ENCODE measurements at regions not wholly inside any gene's neighbourhood (a gene's known extent, or its start where the extent isn't known, plus 50 kb on each side); places are given as distances from the start of the nearest gene placed in this dataset.

GRCh38 chrX:103151799-103152198 lies 58.9 kb upstream of the NXF3 start:
- H2AFZ ChIP-seq (ENCODE audit: low read length): no peak overlapping the region
- FAIRE-seq: no peak
- intact Hi-C loops (cut with micrococcal nuclease; ENCODE audit: unreplicated experiment) (no loop called here), in situ Hi-C loops (cut with HindIII; ENCODE audit: extremely low pct_ligation_motif_present, low pct_unique_long_range_greater_than_20kb) (loop anchor here (10.0 kb wide), 1 partner anchor 197 kb away; no protein-coding TSS in a partner anchor)
- no peaks in the 10 kb centered on the region for H4K20me1 ChIP-seq (ENCODE audit: insufficient read depth, low read length)
- H3K4me3 ChIP-seq (replicated peaks in 1 of 3; ENCODE audit: insufficient read depth in 1 of 3, low read depth in 2 of 3, low read length in 3 of 3): no peak overlapping the region
- no peak for ATAC-seq
- 0% methylated on average over 2 of the region's 3 CpGs for WGBS (ENCODE audit: low lambda C conversion rate)
- H3K36me3 ChIP-seq (replicated peaks in 1 of 2; ENCODE audit: control insufficient read depth in 1 of 2, insufficient read depth in 2 of 2, low read length in 2 of 2): no peaks in the 10 kb centered on the region
- no peak for DNase-seq (ENCODE audit: low spot score)
- H3K4me1 ChIP-seq (ENCODE audit: insufficient read depth, low read length): peaks cover 10% of the 10 kb centered on the region; the same call in 1 of the 2 replicates
- no peaks in the 10 kb centered on the region for H3K27me3 ChIP-seq (ENCODE audit: control insufficient read depth in 1 of 2, insufficient read depth in 2 of 2, low read length in 2 of 2)
- ChIA-PET CTCF (ENCODE audit: low intra/inter-chr PET ratio, low total read pairs) (no interaction called here), POLR2A (no interaction called here)
- no peaks in the 10 kb centered on the region for H3K79me2 ChIP-seq (ENCODE audit: insufficient read depth, low read length)
- no peaks in the 10 kb centered on the region for H3K9me3 ChIP-seq (ENCODE audit: low read length)
- no peak overlapping the region for H3K4me2 ChIP-seq (ENCODE audit: low read depth, low read length)
- no peak overlapping the region for H3K27ac ChIP-seq (ENCODE audit: extremely low read length, insufficient read depth, low read length)
- no TSS peak for BruUV-seq (replicated peaks)
- H3K9ac ChIP-seq (ENCODE audit: insufficient read depth, low read depth, low read length): no peak overlapping the region
- TF ChIP-seq ZMAT3 (CRISPR knock-in tag; conservative IDR thresholded peaks at IDR 0.05): no peak
- no peak for TF ChIP-seq TGIF2 (CRISPR knock-in tag; IDR thresholded peaks at IDR 0.05)
- no peak for TF ChIP-seq SNAPC4 (CRISPR knock-in tag; IDR thresholded peaks at IDR 0.05)
- TF ChIP-seq ZNF230 (CRISPR knock-in tag; IDR thresholded peaks at IDR 0.05): no peak
- no peak for TF ChIP-seq ZNF44 (CRISPR knock-in tag; IDR thresholded peaks at IDR 0.05)
- TF ChIP-seq ZNF674 (CRISPR knock-in tag; IDR thresholded peaks at IDR 0.05; ENCODE audit: low read depth): no peak
- TF ChIP-seq ZNF816 (CRISPR knock-in tag; IDR thresholded peaks at IDR 0.05; ENCODE audit: borderline replicate concordance): no peak
- no peak for TF ChIP-seq USF2 (IDR thresholded peaks at IDR 0.05; ENCODE audit: low read depth, low read length)
- no peak for TF ChIP-seq USF2 (CRISPR knock-in tag; IDR thresholded peaks at IDR 0.05; ENCODE audit: borderline replicate concordance)
- TF ChIP-seq SMYD3 (CRISPR knock-in tag; IDR thresholded peaks at IDR 0.05): no peak
- no peak for TF ChIP-seq ARNT (IDR thresholded peaks at IDR 0.05)
- no peak for TF ChIP-seq HOXA9 (CRISPR knock-in tag; IDR thresholded peaks at IDR 0.05; ENCODE audit: borderline replicate concordance)
- no peak for TF ChIP-seq RFX3 (CRISPR knock-in tag; IDR thresholded peaks at IDR 0.05)
- no peak for TF ChIP-seq ZNF800 (CRISPR knock-in tag; IDR thresholded peaks at IDR 0.05)
- TF ChIP-seq TCF12 (IDR thresholded peaks at IDR 0.05): no peak
- no peak for TF ChIP-seq TCF12 (CRISPR knock-in tag; IDR thresholded peaks at IDR 0.05)
